ENCODE measurements at regions not wholly inside any gene's neighbourhood (a gene's known extent, or its start where the extent isn't known, plus 50 kb on each side); places are given as distances from the start of the nearest gene placed in this dataset.

DNA sequence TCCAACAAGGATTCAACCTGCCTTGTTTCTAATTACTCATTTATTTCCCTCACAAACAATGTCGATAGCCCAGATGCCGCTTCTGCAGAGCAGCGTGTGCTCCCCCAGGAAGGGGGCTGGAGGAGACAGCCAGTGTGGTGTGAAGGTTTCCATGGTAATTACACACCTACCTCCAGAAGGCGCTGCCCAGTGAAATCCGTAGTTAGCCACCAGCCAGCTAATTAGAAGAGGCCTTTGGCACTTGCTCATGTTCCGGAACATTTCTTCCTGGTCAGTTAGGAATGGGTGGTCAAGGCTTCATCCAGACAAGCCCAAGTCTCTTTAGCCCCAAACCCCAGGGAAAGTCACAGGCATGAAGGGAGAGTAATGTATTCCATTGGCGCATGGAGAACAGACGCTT, 342.5 kb upstream of the C16orf82 start:
- H3K4me3 ChIP-seq = no peak overlapping the region
- DNase-seq = no peak
- no peaks in the 10 kb centered on the region for H3K9me3 ChIP-seq
- no peak overlapping the region for H3K27ac ChIP-seq
- no peaks in the 10 kb centered on the region for H3K4me1 ChIP-seq
- no peak for TF ChIP-seq POLR2A (IDR thresholded peaks at IDR 0.05)
- TF ChIP-seq, protein P1, sequence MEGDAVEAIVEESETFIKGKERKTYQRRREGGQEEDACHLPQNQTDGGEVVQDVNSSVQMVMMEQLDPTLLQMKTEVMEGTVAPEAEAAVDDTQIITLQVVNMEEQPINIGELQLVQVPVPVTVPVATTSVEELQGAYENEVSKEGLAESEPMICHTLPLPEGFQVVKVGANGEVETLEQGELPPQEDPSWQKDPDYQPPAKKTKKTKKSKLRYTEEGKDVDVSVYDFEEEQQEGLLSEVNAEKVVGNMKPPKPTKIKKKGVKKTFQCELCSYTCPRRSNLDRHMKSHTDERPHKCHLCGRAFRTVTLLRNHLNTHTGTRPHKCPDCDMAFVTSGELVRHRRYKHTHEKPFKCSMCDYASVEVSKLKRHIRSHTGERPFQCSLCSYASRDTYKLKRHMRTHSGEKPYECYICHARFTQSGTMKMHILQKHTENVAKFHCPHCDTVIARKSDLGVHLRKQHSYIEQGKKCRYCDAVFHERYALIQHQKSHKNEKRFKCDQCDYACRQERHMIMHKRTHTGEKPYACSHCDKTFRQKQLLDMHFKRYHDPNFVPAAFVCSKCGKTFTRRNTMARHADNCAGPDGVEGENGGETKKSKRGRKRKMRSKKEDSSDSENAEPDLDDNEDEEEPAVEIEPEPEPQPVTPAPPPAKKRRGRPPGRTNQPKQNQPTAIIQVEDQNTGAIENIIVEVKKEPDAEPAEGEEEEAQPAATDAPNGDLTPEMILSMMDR (IDR thresholded peaks at IDR 0.05) = no peak
- H3K36me3 ChIP-seq = no peaks in the 10 kb centered on the region
- no peaks in the 10 kb centered on the region for H3K27me3 ChIP-seq

GRCh38 chr16:26727848-26728247, 338.9 kb upstream of the C16orf82 start:
- Histone ChIP-seq H3K4me3 (no peak overlapping the region), H3K27ac (no peak overlapping the region), H3K9me3 (no peaks in the 10 kb centered on the region), H3K4me1 (no peaks in the 10 kb centered on the region), H3K36me3 (no peaks in the 10 kb centered on the region), H3K27me3 (no peaks in the 10 kb centered on the region)
- no peak for DNase-seq
- no peak for TF ChIP-seq POLR2A (IDR thresholded peaks at IDR 0.05)
- TF ChIP-seq, protein P1 (IDR thresholded peaks at IDR 0.05) = no peak

GRCh38 chr16:26729951-26730541, 336.7 kb upstream of the C16orf82 start:
- no peaks in the 10 kb centered on the region for H3K36me3 ChIP-seq
- H3K4me3 ChIP-seq = no peak overlapping the region
- no peak overlapping the region for H3K27ac ChIP-seq
- H3K4me1 ChIP-seq = no peaks in the 10 kb centered on the region
- no peaks in the 10 kb centered on the region for H3K9me3 ChIP-seq
- H3K27me3 ChIP-seq = no peaks in the 10 kb centered on the region
- DNase-seq = no peak
- TF ChIP-seq POLR2A (IDR thresholded peaks at IDR 0.05) = no peak
- TF ChIP-seq, protein P1 (IDR thresholded peaks at IDR 0.05) = no peak

GRCh38 chr16:26731729-26732128, 335.0 kb upstream of the C16orf82 start:
- Histone ChIP-seq H3K9me3 (no peaks in the 10 kb centered on the region), H3K4me1 (no peaks in the 10 kb centered on the region), H3K27me3 (no peaks in the 10 kb centered on the region), H3K36me3 (no peaks in the 10 kb centered on the region), H3K27ac (no peak overlapping the region), H3K4me3 (no peak overlapping the region)
- TF ChIP-seq POLR2A (IDR thresholded peaks at IDR 0.05) = no peak
- TF ChIP-seq, protein P1 (IDR thresholded peaks at IDR 0.05) = no peak
- no peak for DNase-seq

- Histone ChIP-seq H3K27ac (no peak overlapping the region), H3K9me3 (no peaks in the 10 kb centered on the region), H3K4me1 (no peaks in the 10 kb centered on the region), H3K4me3 (no peak overlapping the region), H3K27me3 (no peaks in the 10 kb centered on the region), H3K36me3 (no peaks in the 10 kb centered on the region)
- DNase-seq = no peak
- no peak for TF ChIP-seq POLR2A (IDR thresholded peaks at IDR 0.05)
- TF ChIP-seq, protein P1 (IDR thresholded peaks at IDR 0.05) = no peak
Measured at GRCh38 chr16:26733710-26734109, 333.0 kb upstream of the C16orf82 start.

- Histone ChIP-seq H3K27ac (no peak overlapping the region), H3K36me3 (no peaks in the 10 kb centered on the region), H3K9me3 (no peaks in the 10 kb centered on the region), H3K4me1 (no peaks in the 10 kb centered on the region), H3K4me3 (no peak overlapping the region), H3K27me3 (no peaks in the 10 kb centered on the region)
- TF ChIP-seq, protein P1 (IDR thresholded peaks at IDR 0.05) = no peak
- TF ChIP-seq POLR2A (IDR thresholded peaks at IDR 0.05) = no peak
- no peak for DNase-seq
Measured at GRCh38 chr16:26735521-26735920, 331.2 kb upstream of the C16orf82 start.
